Muscle of leg (tissue), 3 donors: ENCODE measurements at regions not wholly inside any gene's neighbourhood (a gene's known extent, or its start where the extent isn't known, plus 50 kb on each side); places are given as distances from the start of the nearest gene placed in this dataset.

Experiments used
- DNase-seq: peaks from one replicate; pipeline ENCODE4 v3.0.0; 2013
- H3K27ac ChIP-seq: one replicate; pipeline ENCODE4 v1.5.1; 2013; ENCODE audit warnings: mild to moderate bottlenecking, low read length, control low read depth
- H3K27me3 ChIP-seq: one replicate; pipeline ENCODE4 v1.6.1; 2013; ENCODE audit warnings: low read length; ENCODE audit not compliant: control insufficient read depth, insufficient read depth
- H3K36me3 ChIP-seq: one replicate; pipeline ENCODE4 v1.6.1; 2013; ENCODE audit warnings: low read length; ENCODE audit not compliant: control insufficient read depth, insufficient read depth
- H3K4me1 ChIP-seq: one replicate; pipeline ENCODE4 v1.6.1; 2013; ENCODE audit warnings: low read length; ENCODE audit not compliant: control insufficient read depth, insufficient read depth
- H3K4me3 ChIP-seq: one replicate; pipeline ENCODE4 v1.5.1; 2013; ENCODE audit warnings: low read length, control low read depth
- H3K9me3 ChIP-seq: replicated peaks from 2 replicates; pipeline ENCODE4 v1.6.1; 2013; ENCODE audit warnings: low read depth, low read length; ENCODE audit not compliant: control insufficient read depth
- WGBS: methylation state at CpG from one replicate; pipeline ENCODE4 v1.1.5; 2013; ENCODE audit warnings: missing lambda C conversion rate; ENCODE audit not compliant: insufficient coverage; 5-methylcytosine and 5-hydroxymethylcytosine counted together

DNA sequence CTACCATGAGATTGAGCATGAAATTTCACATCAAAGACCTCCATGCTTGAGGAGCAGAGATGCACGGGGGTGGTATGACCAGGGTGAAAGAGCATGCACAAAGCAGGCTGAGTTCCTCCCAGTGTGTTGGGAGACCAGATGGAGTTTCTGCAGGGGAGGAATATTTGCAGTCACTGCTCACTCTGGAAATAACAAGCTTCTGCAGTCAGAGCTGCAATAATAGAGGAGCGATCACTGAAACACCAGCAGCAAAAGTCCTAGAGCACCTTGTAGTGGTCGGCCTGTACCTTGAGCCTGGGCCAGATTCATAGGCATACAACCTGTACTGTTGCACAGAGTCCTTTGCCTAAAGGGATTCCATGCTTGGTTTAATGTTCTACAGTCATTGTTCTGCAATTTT, 184.5 kb upstream of the SP8 start:
- no peak for DNase-seq
- no peaks in the 10 kb centered on the region for H3K27me3 ChIP-seq
- H3K27ac ChIP-seq: no peak overlapping the region
- H3K4me3 ChIP-seq: no peak overlapping the region
- H3K4me1 ChIP-seq: no peaks in the 10 kb centered on the region
- H3K36me3 ChIP-seq: no peaks in the 10 kb centered on the region
- 53% methylated on average over 3 of the region's 3 CpGs for WGBS
- no peaks in the 10 kb centered on the region for H3K9me3 ChIP-seq

DNA sequence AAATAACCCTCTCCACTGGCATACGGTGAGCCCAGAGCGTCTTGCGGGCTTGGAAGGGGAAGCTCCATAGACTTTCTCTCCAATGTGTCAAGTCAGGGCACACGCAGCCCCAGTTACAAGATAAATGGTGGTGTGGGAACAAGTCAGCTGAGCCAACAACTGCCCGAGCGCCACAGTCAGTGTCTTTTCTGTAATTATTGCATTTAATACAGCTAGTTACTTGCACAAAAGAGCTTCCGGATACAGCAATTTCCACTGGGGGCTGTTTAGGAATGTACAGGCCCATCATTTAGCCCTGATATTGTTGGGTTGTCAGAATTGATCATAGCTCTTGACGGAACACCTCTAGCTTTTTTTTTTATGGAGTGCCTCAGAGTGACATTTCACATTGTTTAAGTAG, 193.5 kb upstream of the SP8 start:
- no peak overlapping the region for H3K4me3 ChIP-seq
- no peak overlapping the region for H3K27ac ChIP-seq
- H3K9me3 ChIP-seq: no peaks in the 10 kb centered on the region
- H3K36me3 ChIP-seq: no peaks in the 10 kb centered on the region
- no peak for DNase-seq
- no CpG with 5 or more reads among the region's 8 CpGs for WGBS
- H3K27me3 ChIP-seq: no peaks in the 10 kb centered on the region
- H3K4me1 ChIP-seq: no peaks in the 10 kb centered on the region

DNA sequence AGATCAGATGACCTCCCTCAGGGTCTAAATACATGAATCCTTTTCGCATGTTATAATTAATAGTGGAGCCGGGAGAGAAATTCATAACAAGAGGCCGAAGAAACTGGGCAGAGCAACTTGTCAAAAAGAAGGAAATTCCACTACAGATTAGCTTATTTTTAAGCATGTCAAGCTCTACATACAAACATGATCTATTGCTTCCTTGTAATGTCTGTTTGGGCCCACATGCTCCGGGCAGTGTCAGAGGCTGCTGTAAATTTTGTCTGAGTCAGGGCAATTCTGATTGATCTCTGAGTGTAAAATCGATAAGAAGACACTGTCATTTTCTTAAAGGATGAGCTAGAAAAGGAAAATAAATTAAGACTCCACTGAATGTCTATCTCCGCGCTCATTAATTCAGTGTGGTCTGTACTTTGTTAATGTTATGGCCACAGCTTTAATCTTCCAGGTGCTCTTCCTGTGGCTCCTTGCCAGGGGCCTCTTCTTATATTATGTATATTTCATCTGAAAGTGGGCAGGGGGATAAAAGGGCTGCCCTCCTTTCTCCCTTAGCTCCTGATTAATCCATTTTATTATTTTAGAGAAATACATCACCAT, 194.1 kb upstream of the SP8 start:
- 20% methylated on average over 1 of the region's 7 CpGs for WGBS
- no peak for DNase-seq

GRCh38 chr7:20988340-20988739, 201.7 kb upstream of the SP8 start:
- DNase-seq: no peak
- H3K9me3 ChIP-seq: no peaks in the 10 kb centered on the region
- 91% methylated on average over 3 of the region's 3 CpGs for WGBS
- H3K4me3 ChIP-seq: no peak overlapping the region
- H3K27ac ChIP-seq: no peak overlapping the region
- no peaks in the 10 kb centered on the region for H3K4me1 ChIP-seq
- H3K27me3 ChIP-seq: no peaks in the 10 kb centered on the region
- no peaks in the 10 kb centered on the region for H3K36me3 ChIP-seq

More for the DNA sequence above, 194.1 kb upstream of the SP8 start:
- H3K36me3 ChIP-seq: no peaks in the 10 kb centered on the region
- no peak overlapping the region for H3K27ac ChIP-seq
- no peak overlapping the region for H3K4me3 ChIP-seq
- no peaks in the 10 kb centered on the region for H3K4me1 ChIP-seq
- no peaks in the 10 kb centered on the region for H3K27me3 ChIP-seq
- H3K9me3 ChIP-seq: no peaks in the 10 kb centered on the region

- Histone ChIP-seq H3K4me1 (no peaks in the 10 kb centered on the region), H3K27me3 (no peaks in the 10 kb centered on the region), H3K9me3 (no peaks in the 10 kb centered on the region), H3K27ac (no peak overlapping the region), H3K4me3 (no peak overlapping the region), H3K36me3 (no peaks in the 10 kb centered on the region)
- no peak for DNase-seq
Measured at GRCh38 chr7:20991544-20991943, 204.9 kb upstream of the SP8 start.

- Histone ChIP-seq H3K36me3 (no peaks in the 10 kb centered on the region), H3K9me3 (no peaks in the 10 kb centered on the region), H3K27ac (no peak overlapping the region), H3K4me1 (no peaks in the 10 kb centered on the region), H3K4me3 (no peak overlapping the region), H3K27me3 (no peaks in the 10 kb centered on the region)
- WGBS: no CpG with 5 or more reads among the region's 1 CpG
- DNase-seq: no peak
Measured at GRCh38 chr7:20993693-20994092, 207.0 kb upstream of the SP8 start.

- H3K9me3 ChIP-seq: peaks cover 6% of the 10 kb centered on the region
- H3K27me3 ChIP-seq: no peaks in the 10 kb centered on the region
- H3K36me3 ChIP-seq: no peaks in the 10 kb centered on the region
- no peak overlapping the region for H3K4me3 ChIP-seq
- no peaks in the 10 kb centered on the region for H3K4me1 ChIP-seq
- no CpG with 5 or more reads among the region's 1 CpG for WGBS
- H3K27ac ChIP-seq: no peak overlapping the region
- no peak for DNase-seq
Measured at GRCh38 chr7:20998309-20998708, 211.6 kb upstream of the SP8 start.

DNA sequence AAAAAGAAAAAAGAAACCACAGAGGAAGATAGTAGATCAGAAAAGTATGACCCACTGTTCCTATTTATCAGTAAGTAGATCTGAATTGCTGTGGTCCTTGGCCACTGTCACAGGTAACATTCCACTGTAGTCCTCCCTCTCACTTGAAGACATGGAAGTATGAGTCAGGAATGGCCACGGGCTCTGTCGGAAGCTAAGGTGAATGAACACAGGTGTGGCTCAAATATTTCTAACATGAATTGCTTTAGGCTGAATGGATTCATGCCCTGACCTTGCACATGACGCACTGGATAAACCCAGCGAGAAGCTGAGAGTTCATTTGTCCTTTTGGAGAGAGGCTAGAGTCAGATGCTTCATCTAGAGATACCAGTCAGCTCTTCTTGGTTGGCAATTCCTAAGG, 224.5 kb upstream of the SP8 start:
- DNase-seq: no peak
- Histone ChIP-seq H3K36me3 (no peaks in the 10 kb centered on the region), H3K27ac (no peak overlapping the region), H3K4me3 (no peak overlapping the region), H3K9me3 (no peaks in the 10 kb centered on the region), H3K27me3 (no peaks in the 10 kb centered on the region), H3K4me1 (no peaks in the 10 kb centered on the region)
- WGBS: 91% methylated on average over 3 of the region's 4 CpGs

- WGBS: no CpG with 5 or more reads among the region's 3 CpGs
- no peaks in the 10 kb centered on the region for H3K4me1 ChIP-seq
- DNase-seq: no peak
Measured at GRCh38 chr7:21013765-21014539, 227.3 kb upstream of the SP8 start.

DNA sequence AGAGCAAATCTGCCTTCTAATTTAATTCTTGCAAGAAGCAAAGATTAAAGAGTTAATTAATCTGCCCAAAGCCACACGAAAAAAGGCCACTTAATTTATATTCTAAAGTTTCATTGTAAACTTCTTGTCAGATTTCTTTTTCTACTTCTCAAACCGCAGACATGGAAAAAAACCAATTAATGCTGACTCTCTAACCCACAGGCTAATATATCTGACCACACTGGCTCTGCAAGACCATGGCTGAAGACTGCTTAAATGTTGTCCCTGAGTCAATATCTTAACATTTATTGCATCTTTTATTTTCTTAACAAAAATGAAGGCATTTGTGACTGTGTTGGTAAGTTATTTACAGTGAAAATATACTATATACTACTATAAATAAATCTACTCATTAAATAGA, 234.0 kb upstream of the SP8 start:
- H3K27ac ChIP-seq: no peak overlapping the region
- no peaks in the 10 kb centered on the region for H3K36me3 ChIP-seq
- H3K27me3 ChIP-seq: no peaks in the 10 kb centered on the region
- no CpG with 5 or more reads among the region's 2 CpGs for WGBS
- DNase-seq: no peak
- no peaks in the 10 kb centered on the region for H3K4me1 ChIP-seq
- H3K4me3 ChIP-seq: no peak overlapping the region
- no peaks in the 10 kb centered on the region for H3K9me3 ChIP-seq

More at GRCh38 chr7:21013765-21014539, 227.3 kb upstream of the SP8 start:
- Histone ChIP-seq H3K4me3 (no peak overlapping the region), H3K36me3 (no peaks in the 10 kb centered on the region), H3K9me3 (no peaks in the 10 kb centered on the region), H3K27ac (no peak overlapping the region), H3K27me3 (no peaks in the 10 kb centered on the region)
